Caco-2 (cell line): ENCODE measurements at regions not wholly inside any gene's neighbourhood (a gene's known extent, or its start where the extent isn't known, plus 50 kb on each side); places are given as distances from the start of the nearest gene placed in this dataset.

ENCODE experiments used
- BruUV-seq: library from RNA; stranded (reverse); fragments of 400-500 nt; replicated peaks from 2 replicates; lab custom pipeline; 2021; lab: Mats Ljungman, UMichigan
- CTCF ChIA-PET: fragments of 300-600 bp; sonication (Branson Sonifier 250); formaldehyde crosslinking; loops from one replicate; lab custom pipeline; 2022; ENCODE audit warnings: antibody characterized with exemption; lab: Charles Lee
- POLR2A ChIA-PET: fragments of 300-600 bp; sonication (Branson Sonifier 250); formaldehyde crosslinking; loops from one replicate; lab custom pipeline; 2022; ENCODE audit warnings: antibody characterized with exemption; lab: Charles Lee
- DNase-seq, 2 experiments: peaks; one replicate each; pipeline versions ENCODE4 v3.0.0 to v3.0.0-alpha.2; 2020 to 2022
- H3K27me3 ChIP-seq: replicated peaks from 2 replicates; pipeline ENCODE4 v1.6.0; 2011; ENCODE audit warnings: low read length; ENCODE audit not compliant: control insufficient read depth, insufficient read depth
- H3K36me3 ChIP-seq: 2 replicates; pipeline ENCODE4 v1.5.1; 2011; ENCODE audit warnings: low read length; ENCODE audit not compliant: control insufficient read depth, insufficient read depth
- H3K4me1 ChIP-seq: fragments of 250-450 bp; sonication (Bioruptor Pico); 2 replicates; pipeline ENCODE4 v1.5.1; 2020; ENCODE audit warnings: mild to moderate bottlenecking
- H3K4me3 ChIP-seq: 2 replicates; pipeline ENCODE4 v1.5.1; 2011; ENCODE audit warnings: low read depth, mild to moderate bottlenecking, control low read depth, low read length
- H3K9me3 ChIP-seq: fragments of 250-450 bp; sonication (Bioruptor Pico); 2 replicates; pipeline ENCODE4 v1.5.1; 2020; ENCODE audit warnings: mild to moderate bottlenecking, moderate library complexity
- H3K27ac Mint-ChIP-seq: one replicate; pipeline ENCODE4 v1.8.0; 2022; ENCODE audit warnings: mixed read lengths; ENCODE audit not compliant: unreplicated experiment
- H3K27me3 Mint-ChIP-seq: one replicate; pipeline ENCODE4 v1.8.0; 2022; ENCODE audit warnings: mixed read lengths; ENCODE audit not compliant: insufficient read depth, unreplicated experiment
- H3K36me3 Mint-ChIP-seq: one replicate; pipeline ENCODE4 v1.8.0; 2022; ENCODE audit warnings: mild to moderate bottlenecking, mixed read lengths; ENCODE audit not compliant: insufficient read depth, unreplicated experiment
- H3K4me1 Mint-ChIP-seq: one replicate; pipeline ENCODE4 v1.8.0; 2022; ENCODE audit warnings: low read depth, mixed read lengths; ENCODE audit not compliant: unreplicated experiment
- H3K4me3 Mint-ChIP-seq: one replicate; pipeline ENCODE4 v1.8.0; 2022; ENCODE audit warnings: mild to moderate bottlenecking, moderate library complexity, mixed read lengths; ENCODE audit not compliant: unreplicated experiment
- H3K9me3 Mint-ChIP-seq: one replicate; pipeline ENCODE4 v1.8.0; 2022; ENCODE audit warnings: mixed read lengths; ENCODE audit not compliant: unreplicated experiment
- CTCF ChIP-seq, 2 experiments: fragments of 200-600 bp in 1 of 2; IDR thresholded peaks; 1 replicate in 1 of 2; 2 replicates in 1 of 2; pipeline versions ENCODE4 v1.5.1 to v1.8.0; 2011 to 2022; ENCODE audit warnings: antibody characterized with exemption in 1 of 2, control low read depth in 1 of 2, inconsistent platforms in 1 of 2, low read depth in 1 of 2, low read length in 1 of 2, mild to moderate bottlenecking in 1 of 2, moderate library complexity in 1 of 2; ENCODE audit not compliant: insufficient read depth in 1 of 2, severe bottlenecking in 1 of 2, unreplicated experiment in 1 of 2
- intact Hi-C: fragments of 100-400 bp; cut with micrococcal nuclease; formaldehyde crosslinking; loops from one replicate; pipeline ENCODE4 v1.10.0; 2022; ENCODE audit not compliant: unreplicated experiment

- Mint-ChIP-seq H3K27me3 (peaks cover 5% of the 10 kb centered on the region), H3K36me3 (no peaks in the 10 kb centered on the region), H3K4me3 (no peak overlapping the region), H3K9me3 (no peaks in the 10 kb centered on the region), H3K27ac (no peak overlapping the region), H3K4me1 (no peaks in the 10 kb centered on the region)
- BruUV-seq = no TSS peak
- DNase-seq = no peak
- H3K27me3 ChIP-seq = no peaks in the 10 kb centered on the region
- intact Hi-C loops = no loop called here
- TF ChIP-seq CTCF (IDR thresholded peaks at IDR 0.05; ENCODE audit: insufficient read depth in 1 of 2, low read depth in 1 of 2, low read length in 1 of 2, severe bottlenecking in 1 of 2, unreplicated experiment in 1 of 2) = no peak
- no peaks in the 10 kb centered on the region for H3K9me3 ChIP-seq
- H3K4me1 ChIP-seq = no peaks in the 10 kb centered on the region
- H3K36me3 ChIP-seq = no peaks in the 10 kb centered on the region
- POLR2A ChIA-PET = no interaction called here
- no peak overlapping the region for H3K4me3 ChIP-seq
- CTCF ChIA-PET = interaction anchor here (1.4 kb wide), 1 partner anchor 10 kb away, joined by 4 read pairs; no protein-coding TSS in a partner anchor
These were observed 140.3 kb upstream of the RAB12 start for GRCh38 chr18:8468921-8469335.

GRCh38 chr18:8469544-8470130, 139.6 kb upstream of the RAB12 start:
- H3K27ac Mint-ChIP-seq = no peak overlapping the region
- no TSS peak for BruUV-seq
- Histone ChIP-seq H3K9me3 (no peaks in the 10 kb centered on the region), H3K4me1 (no peaks in the 10 kb centered on the region), H3K4me3 (no peak overlapping the region), H3K27me3 (no peaks in the 10 kb centered on the region), H3K36me3 (no peaks in the 10 kb centered on the region)
- TF ChIP-seq CTCF (IDR thresholded peaks at IDR 0.05; ENCODE audit: insufficient read depth in 1 of 2, low read depth in 1 of 2, low read length in 1 of 2, severe bottlenecking in 1 of 2, unreplicated experiment in 1 of 2) = no peak
- no peak for DNase-seq
- H3K27me3 Mint-ChIP-seq = peaks cover 5% of the 10 kb centered on the region
- POLR2A ChIA-PET = no interaction called here
- CTCF ChIA-PET = interaction anchor here (0.9 to 1.4 kb wide), 2 partner anchors 9 to 11 kb away, joined by 4 to 5 read pairs; no protein-coding TSS in a partner anchor
- no peak overlapping the region for H3K4me3 Mint-ChIP-seq
- intact Hi-C loops = no loop called here
- H3K36me3 Mint-ChIP-seq = no peaks in the 10 kb centered on the region
- H3K4me1 Mint-ChIP-seq = no peaks in the 10 kb centered on the region
- no peaks in the 10 kb centered on the region for H3K9me3 Mint-ChIP-seq

- no peak overlapping the region for H3K4me3 Mint-ChIP-seq
- POLR2A ChIA-PET = no interaction called here
These were observed 137.9 kb upstream of the RAB12 start for GRCh38 chr18:8471372-8471771.

More at GRCh38 chr18:8471372-8471771, 137.9 kb upstream of the RAB12 start:
- BruUV-seq = no TSS peak
- TF ChIP-seq CTCF (IDR thresholded peaks at IDR 0.05; ENCODE audit: insufficient read depth in 1 of 2, low read depth in 1 of 2, low read length in 1 of 2, severe bottlenecking in 1 of 2, unreplicated experiment in 1 of 2) = no peak
- H3K4me1 ChIP-seq = no peaks in the 10 kb centered on the region
- no peaks in the 10 kb centered on the region for H3K36me3 Mint-ChIP-seq
- no peaks in the 10 kb centered on the region for H3K36me3 ChIP-seq
- no peak for DNase-seq
- CTCF ChIA-PET = no interaction called here
- H3K27me3 Mint-ChIP-seq = peaks cover 15% of the 10 kb centered on the region
- intact Hi-C loops = no loop called here
- H3K4me3 ChIP-seq = no peak overlapping the region
- no peak overlapping the region for H3K27ac Mint-ChIP-seq
- H3K4me1 Mint-ChIP-seq = no peaks in the 10 kb centered on the region
- no peaks in the 10 kb centered on the region for H3K9me3 ChIP-seq
- H3K27me3 ChIP-seq = no peaks in the 10 kb centered on the region
- no peaks in the 10 kb centered on the region for H3K9me3 Mint-ChIP-seq
